ENCODE measurements at regions not wholly inside any gene's neighbourhood (a gene's known extent, or its start where the extent isn't known, plus 50 kb on each side); places are given as distances from the start of the nearest gene placed in this dataset.

DNA sequence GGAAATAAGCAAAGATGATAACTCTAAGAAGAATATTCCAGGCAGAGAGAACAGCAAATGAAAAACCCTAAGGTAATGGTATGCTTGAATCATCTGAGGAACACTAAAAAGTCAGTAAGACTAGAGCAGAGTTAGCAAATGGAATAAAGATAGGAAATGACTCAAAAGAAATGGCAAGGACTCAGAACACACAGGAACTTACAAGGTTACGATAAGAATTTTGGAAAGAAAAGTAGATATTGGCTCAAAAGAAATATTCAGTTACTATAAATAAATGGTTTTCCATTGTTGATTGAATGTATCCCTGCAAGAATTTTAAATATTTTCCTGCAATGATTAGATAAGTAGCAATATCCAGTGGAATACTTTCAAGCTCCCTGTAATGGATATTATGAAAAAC lies 705.8 kb downstream of the C12orf50 start:
- no peaks in the 10 kb centered on the region for H3K9me3 Mint-ChIP-seq (ENCODE audit: unreplicated experiment)
- no peak overlapping the region for H3K27ac Mint-ChIP-seq (ENCODE audit: low read depth, unreplicated experiment)
- BruUV-seq (replicated peaks), result no TSS peak
- no peak overlapping the region for H3K4me3 Mint-ChIP-seq (ENCODE audit: unreplicated experiment)
- H3K27me3 Mint-ChIP-seq (ENCODE audit: insufficient read depth, unreplicated experiment), result no peaks in the 10 kb centered on the region
- peaks cover 6% of the 10 kb centered on the region for H3K4me1 Mint-ChIP-seq (ENCODE audit: insufficient read depth, unreplicated experiment)
- ChIA-PET CTCF (no interaction called here), POLR2A (no interaction called here)
- intact Hi-C loops (cut with micrococcal nuclease), result no loop called here
- DNase-seq (ENCODE audit: unreplicated experiment), result peak; percentile 8
- H3K36me3 Mint-ChIP-seq (ENCODE audit: insufficient read depth, unreplicated experiment), result no peaks in the 10 kb centered on the region
- TF ChIP-seq, protein P1, sequence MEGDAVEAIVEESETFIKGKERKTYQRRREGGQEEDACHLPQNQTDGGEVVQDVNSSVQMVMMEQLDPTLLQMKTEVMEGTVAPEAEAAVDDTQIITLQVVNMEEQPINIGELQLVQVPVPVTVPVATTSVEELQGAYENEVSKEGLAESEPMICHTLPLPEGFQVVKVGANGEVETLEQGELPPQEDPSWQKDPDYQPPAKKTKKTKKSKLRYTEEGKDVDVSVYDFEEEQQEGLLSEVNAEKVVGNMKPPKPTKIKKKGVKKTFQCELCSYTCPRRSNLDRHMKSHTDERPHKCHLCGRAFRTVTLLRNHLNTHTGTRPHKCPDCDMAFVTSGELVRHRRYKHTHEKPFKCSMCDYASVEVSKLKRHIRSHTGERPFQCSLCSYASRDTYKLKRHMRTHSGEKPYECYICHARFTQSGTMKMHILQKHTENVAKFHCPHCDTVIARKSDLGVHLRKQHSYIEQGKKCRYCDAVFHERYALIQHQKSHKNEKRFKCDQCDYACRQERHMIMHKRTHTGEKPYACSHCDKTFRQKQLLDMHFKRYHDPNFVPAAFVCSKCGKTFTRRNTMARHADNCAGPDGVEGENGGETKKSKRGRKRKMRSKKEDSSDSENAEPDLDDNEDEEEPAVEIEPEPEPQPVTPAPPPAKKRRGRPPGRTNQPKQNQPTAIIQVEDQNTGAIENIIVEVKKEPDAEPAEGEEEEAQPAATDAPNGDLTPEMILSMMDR (IDR thresholded peaks at IDR 0.05; ENCODE audit: unreplicated experiment), result no peak

GRCh38 chr12:87320724-87321123 lies 708.5 kb downstream of the C12orf50 start:
- ChIA-PET POLR2A (no interaction called here), CTCF (interaction anchor here (0.8 kb wide), 1 partner anchor 536 kb away, joined by 3 read pairs; no protein-coding TSS in a partner anchor)
- Mint-ChIP-seq H3K27ac (ENCODE audit: low read depth, unreplicated experiment) (no peak overlapping the region), H3K9me3 (ENCODE audit: unreplicated experiment) (no peaks in the 10 kb centered on the region), H3K4me1 (ENCODE audit: insufficient read depth, unreplicated experiment) (peaks cover 6% of the 10 kb centered on the region), H3K27me3 (ENCODE audit: insufficient read depth, unreplicated experiment) (no peaks in the 10 kb centered on the region), H3K36me3 (ENCODE audit: insufficient read depth, unreplicated experiment) (no peaks in the 10 kb centered on the region), H3K4me3 (ENCODE audit: unreplicated experiment) (no peak overlapping the region)
- intact Hi-C loops (cut with micrococcal nuclease), result no loop called here
- no TSS peak for BruUV-seq (replicated peaks)
- DNase-seq (ENCODE audit: unreplicated experiment), result peak; percentile 22
- TF ChIP-seq, protein P1 (IDR thresholded peaks at IDR 0.05; ENCODE audit: unreplicated experiment), result no peak

DNA sequence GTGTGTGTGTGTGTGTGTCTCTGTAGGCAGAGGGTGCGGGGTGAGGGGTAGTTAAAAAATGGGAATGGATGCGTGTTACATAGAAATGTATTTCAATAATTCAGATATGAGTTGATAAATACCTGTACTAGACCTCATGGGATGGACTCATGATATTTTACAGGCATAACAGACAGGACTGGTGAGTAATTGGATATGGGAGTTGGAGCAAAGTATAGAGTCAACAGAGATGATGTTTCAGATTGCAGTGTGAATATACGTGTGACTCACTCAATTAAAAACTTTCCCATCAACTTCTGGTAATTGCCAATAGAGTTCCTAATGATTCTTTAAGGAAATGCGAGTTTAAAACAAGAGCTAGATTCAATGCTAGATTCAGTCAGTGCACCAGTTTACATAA lies 711.9 kb downstream of the C12orf50 start:
- Mint-ChIP-seq H3K27ac (ENCODE audit: low read depth, unreplicated experiment) (no peak overlapping the region), H3K4me3 (ENCODE audit: unreplicated experiment) (no peak overlapping the region), H3K27me3 (ENCODE audit: insufficient read depth, unreplicated experiment) (no peaks in the 10 kb centered on the region), H3K4me1 (ENCODE audit: insufficient read depth, unreplicated experiment) (no peaks in the 10 kb centered on the region), H3K9me3 (ENCODE audit: unreplicated experiment) (no peaks in the 10 kb centered on the region), H3K36me3 (ENCODE audit: insufficient read depth, unreplicated experiment) (no peaks in the 10 kb centered on the region)
- peak; percentile 2 for DNase-seq (ENCODE audit: unreplicated experiment)
- TF ChIP-seq, protein P1 (IDR thresholded peaks at IDR 0.05; ENCODE audit: unreplicated experiment), result no peak
- POLR2A ChIA-PET, result no interaction called here
- CTCF ChIA-PET, result no interaction called here
- BruUV-seq (replicated peaks), result no TSS peak
- intact Hi-C loops (cut with micrococcal nuclease), result no loop called here

DNA sequence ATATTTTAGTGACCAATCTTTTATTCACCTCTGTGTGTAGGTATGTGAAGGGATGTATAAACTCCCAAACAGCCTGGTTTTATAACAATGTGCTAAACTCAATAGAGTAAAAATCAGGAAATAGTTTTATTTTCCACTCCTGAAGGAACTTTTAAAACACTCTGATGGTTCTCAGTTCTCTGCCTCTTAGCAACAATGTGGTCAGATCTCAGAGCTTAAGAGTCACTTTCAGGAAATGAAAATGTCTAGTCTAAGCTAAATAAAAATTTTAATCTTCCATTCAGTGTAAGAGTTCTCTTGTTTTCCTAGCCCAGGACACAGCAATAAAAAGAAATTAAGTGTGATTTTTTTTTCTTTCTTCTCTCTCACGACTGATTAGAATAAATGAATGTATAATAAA lies 718.0 kb downstream of the C12orf50 start:
- no peak overlapping the region for H3K27ac Mint-ChIP-seq (ENCODE audit: low read depth, unreplicated experiment)
- POLR2A ChIA-PET, result no interaction called here
- H3K4me1 Mint-ChIP-seq (ENCODE audit: insufficient read depth, unreplicated experiment), result no peaks in the 10 kb centered on the region
- TF ChIP-seq, protein P1 (IDR thresholded peaks at IDR 0.05; ENCODE audit: unreplicated experiment), result no peak
- H3K27me3 Mint-ChIP-seq (ENCODE audit: insufficient read depth, unreplicated experiment), result no peaks in the 10 kb centered on the region
- no peaks in the 10 kb centered on the region for H3K36me3 Mint-ChIP-seq (ENCODE audit: insufficient read depth, unreplicated experiment)
- intact Hi-C loops (cut with micrococcal nuclease), result no loop called here
- H3K9me3 Mint-ChIP-seq (ENCODE audit: unreplicated experiment), result no peaks in the 10 kb centered on the region
- DNase-seq (ENCODE audit: unreplicated experiment), result no peak
- CTCF ChIA-PET, result no interaction called here
- BruUV-seq (replicated peaks), result no TSS peak
- no peak overlapping the region for H3K4me3 Mint-ChIP-seq (ENCODE audit: unreplicated experiment)
